H1 (cell line): ENCODE measurements at regions not wholly inside any gene's neighbourhood (a gene's known extent, or its start where the extent isn't known, plus 50 kb on each side); places are given as distances from the start of the nearest gene placed in this dataset.

Experiments
- CTCF ChIA-PET: fragments of 300-600 bp; sonication (Branson Sonifier 250); formaldehyde crosslinking; loops from one replicate; lab custom pipeline; 2021; ENCODE audit not compliant: partially characterized antibody; lab: Charles Lee
- POLR2A ChIA-PET: fragments of 300-600 bp; sonication (Branson Sonifier 250); formaldehyde crosslinking; loops from one replicate; lab custom pipeline; 2021; ENCODE audit warnings: inconsistent platforms; ENCODE audit not compliant: partially characterized antibody; lab: Charles Lee
- DNase-seq, 2 experiments: peaks; one replicate each; pipeline versions ENCODE4 v3.0.0 to v3.0.0-alpha.2; 2010 to 2022; ENCODE audit warnings: low spot score in 2 of 2, low read depth in 1 of 2, mixed read lengths in 1 of 2
- FAIRE-seq: peaks from 2 replicates; lab custom pipeline; 2011; peaks lifted over from hg19 to GRCh38; lab: Jason Lieb, UNC
- H2AFZ ChIP-seq: 2 replicates; pipeline ENCODE4 v1.8.1; 2012; ENCODE audit warnings: low read length, inconsistent platforms
- H2AK5ac ChIP-seq: 2 replicates; pipeline ENCODE4 v1.6.1; 2013; ENCODE audit warnings: low read depth, low read length
- H2BK120ac ChIP-seq: replicated peaks from 2 replicates; pipeline ENCODE3; 2013; ENCODE audit warnings: low read depth, low read length, inconsistent platforms
- H2BK12ac ChIP-seq: 2 replicates; pipeline ENCODE4 v1.6.1; 2013; ENCODE audit warnings: low read depth, low read length
- H2BK15ac ChIP-seq: 2 replicates; pipeline ENCODE4 v1.6.1; 2013; ENCODE audit warnings: low read length
- H2BK20ac ChIP-seq: 2 replicates; pipeline ENCODE4 v1.6.1; 2013; ENCODE audit warnings: low read length
- H2BK5ac ChIP-seq: 2 replicates; pipeline ENCODE4 v1.6.1; 2013; ENCODE audit warnings: low read depth, low read length
- H3K14ac ChIP-seq: 2 replicates; pipeline ENCODE4 v1.6.1; 2013; ENCODE audit warnings: inconsistent platforms; ENCODE audit not compliant: insufficient read length
- H3K18ac ChIP-seq: 2 replicates; pipeline ENCODE4 v1.6.1; 2013; ENCODE audit warnings: low read length; ENCODE audit errors: extremely low read depth
- H3K23ac ChIP-seq: 2 replicates; pipeline ENCODE4 v1.6.1; 2013; ENCODE audit warnings: inconsistent platforms; ENCODE audit not compliant: insufficient read length
- H3K23me2 ChIP-seq: 2 replicates; pipeline ENCODE4 v1.6.1; 2013; ENCODE audit warnings: low read depth, low read length
- H3K27ac ChIP-seq: 2 replicates; pipeline ENCODE4 v1.6.1; 2011; ENCODE audit warnings: low read depth, low read length, inconsistent platforms
- H3K27me3 ChIP-seq, 4 experiments: replicated peaks in 1 of 4; 1 replicate in 1 of 4; 2 replicates in 3 of 4; pipeline versions ENCODE4 v1.6.1 to v1.8.1; 2011 to 2013; ENCODE audit warnings: low read length in 3 of 4, mild to moderate bottlenecking in 3 of 4, inconsistent platforms in 2 of 4, mixed read lengths in 2 of 4, moderate library complexity in 1 of 4; ENCODE audit not compliant: control insufficient read depth in 3 of 4, insufficient read depth in 3 of 4; ENCODE audit errors: extremely low read depth in 1 of 4
- H3K36me3 ChIP-seq, 4 experiments: 2 replicates each; pipeline versions ENCODE4 v1.6.1 to v1.8.1; 2011 to 2013; ENCODE audit warnings: mild to moderate bottlenecking in 4 of 4, low read length in 3 of 4, moderate library complexity in 2 of 4, control low read depth in 1 of 4, inconsistent platforms in 1 of 4; ENCODE audit not compliant: insufficient read depth in 4 of 4, control insufficient read depth in 2 of 4
- H3K4ac ChIP-seq: replicated peaks from 2 replicates; pipeline ENCODE3; 2013; ENCODE audit warnings: low read length, low read depth, mixed read lengths, inconsistent platforms; ENCODE audit not compliant: insufficient read length
- H3K4me1 ChIP-seq, 4 experiments: replicated peaks in 1 of 4; 1 replicate in 1 of 4; 2 replicates in 3 of 4; pipeline versions ENCODE4 v1.6.1 to v1.8.1; 2011 to 2013; ENCODE audit warnings: low read length in 3 of 4, inconsistent platforms in 2 of 4, mixed read lengths in 1 of 4; ENCODE audit not compliant: insufficient read depth in 4 of 4, control insufficient read depth in 3 of 4
- H3K4me2 ChIP-seq, 2 experiments: 2 replicates each; pipeline versions ENCODE4 v1.6.1 to v1.8.1; 2011 to 2013; ENCODE audit warnings: low read depth in 2 of 2, low read length in 2 of 2, control low read depth in 1 of 2, inconsistent platforms in 1 of 2, mild to moderate bottlenecking in 1 of 2; ENCODE audit not compliant: insufficient read depth in 1 of 2
- H3K4me3 ChIP-seq, 4 experiments: fragments of 200-600, 300-600 bp in 1 of 4; sonication (generic), shearing (Covaris generic), sonication (Bioruptor Twin) in 1 of 4; 2 replicates each; pipeline versions ENCODE4 v1.5.1 to v1.8.1; 2011 to 2016; ENCODE audit warnings: low read length in 4 of 4, low read depth in 3 of 4, control low read depth in 2 of 4, inconsistent platforms in 2 of 4, mild to moderate bottlenecking in 2 of 4, mixed read lengths in 1 of 4, moderate library complexity in 1 of 4; ENCODE audit not compliant: insufficient read depth in 2 of 4; ENCODE audit errors: extremely low read depth in 1 of 4
- H3K56ac ChIP-seq: replicated peaks from 2 replicates; pipeline ENCODE3; 2013; ENCODE audit warnings: low read depth, mild to moderate bottlenecking, mixed read lengths, low read length, inconsistent platforms; ENCODE audit not compliant: insufficient read length
- H3K79me1 ChIP-seq: 2 replicates; pipeline ENCODE4 v1.6.1; 2013; ENCODE audit warnings: low read depth, low read length, control low read depth
- H3K79me2 ChIP-seq, 2 experiments: 2 replicates each; pipeline versions ENCODE4 v1.6.1 to v1.8.1; 2012 to 2013; ENCODE audit warnings: low read length in 2 of 2, mild to moderate bottlenecking in 2 of 2, inconsistent platforms in 1 of 2; ENCODE audit not compliant: insufficient read depth in 2 of 2, control insufficient read depth in 1 of 2
- H3K9ac ChIP-seq, 4 experiments: replicated peaks in 1 of 4; 1 replicate in 1 of 4; 2 replicates in 3 of 4; pipeline versions ENCODE4 v1.6.1 to v1.8.1; 2011 to 2013; ENCODE audit warnings: low read depth in 3 of 4, low read length in 3 of 4, control low read depth in 2 of 4, mild to moderate bottlenecking in 2 of 4, moderate library complexity in 2 of 4, inconsistent platforms in 1 of 4; ENCODE audit errors: extremely low read depth in 1 of 4
- H3K9me3 ChIP-seq, 2 experiments: 2 replicates each; pipeline versions ENCODE4 v1.6.1 to v1.8.1; 2012 to 2013; ENCODE audit warnings: mild to moderate bottlenecking in 2 of 2, moderate library complexity in 2 of 2, control low read depth in 1 of 2, inconsistent platforms in 1 of 2, low read depth in 1 of 2, low read length in 1 of 2, mixed read lengths in 1 of 2; ENCODE audit not compliant: insufficient read depth in 2 of 2
- H4K20me1 ChIP-seq, 2 experiments: replicated peaks in 1 of 2; 2 replicates each; pipeline versions ENCODE3 to v1.8.1; 2011 to 2013; ENCODE audit warnings: inconsistent platforms in 2 of 2, low read length in 2 of 2, mild to moderate bottlenecking in 1 of 2; ENCODE audit not compliant: insufficient read depth in 2 of 2, control insufficient read depth in 1 of 2
- H4K5ac ChIP-seq: 2 replicates; pipeline ENCODE4 v1.6.1; 2013; ENCODE audit warnings: low read length, low read depth, mixed read lengths, inconsistent platforms; ENCODE audit not compliant: insufficient read length
- H4K8ac ChIP-seq: 2 replicates; pipeline ENCODE4 v1.8.0; 2013; ENCODE audit warnings: mild to moderate bottlenecking, moderate library complexity, low read length, inconsistent platforms; ENCODE audit not compliant: insufficient read depth; ENCODE audit errors: extremely low read depth
- H4K91ac ChIP-seq: replicated peaks from 2 replicates; pipeline ENCODE3; 2013; ENCODE audit warnings: low read length, mixed read lengths, inconsistent platforms; ENCODE audit not compliant: insufficient read length
- MAFK ChIP-seq: IDR thresholded peaks from 2 replicates; pipeline ENCODE4 v1.6.1; 2012; ENCODE audit warnings: low read depth, mild to moderate bottlenecking, improper control_type of control experiment, low read length
- WGBS, 2 experiments: shearing (Covaris generic) in 1 of 2; methylation state at CpG; one replicate each; pipeline versions ENCODE4 v1.1.6 to v1.1.7; 2013 to 2015; ENCODE audit warnings: low lambda C conversion rate in 2 of 2, mixed read lengths in 2 of 2, inconsistent platforms in 1 of 2, low coverage in 1 of 2, missing lambda C conversion rate in 1 of 2; ENCODE audit not compliant: insufficient replicate concordance in 2 of 2, insufficient coverage in 1 of 2, insufficient read length in 1 of 2; ENCODE audit errors: extremely low coverage in 1 of 2, missing lambda C conversion rate in 1 of 2; 5-methylcytosine and 5-hydroxymethylcytosine counted together

DNA sequence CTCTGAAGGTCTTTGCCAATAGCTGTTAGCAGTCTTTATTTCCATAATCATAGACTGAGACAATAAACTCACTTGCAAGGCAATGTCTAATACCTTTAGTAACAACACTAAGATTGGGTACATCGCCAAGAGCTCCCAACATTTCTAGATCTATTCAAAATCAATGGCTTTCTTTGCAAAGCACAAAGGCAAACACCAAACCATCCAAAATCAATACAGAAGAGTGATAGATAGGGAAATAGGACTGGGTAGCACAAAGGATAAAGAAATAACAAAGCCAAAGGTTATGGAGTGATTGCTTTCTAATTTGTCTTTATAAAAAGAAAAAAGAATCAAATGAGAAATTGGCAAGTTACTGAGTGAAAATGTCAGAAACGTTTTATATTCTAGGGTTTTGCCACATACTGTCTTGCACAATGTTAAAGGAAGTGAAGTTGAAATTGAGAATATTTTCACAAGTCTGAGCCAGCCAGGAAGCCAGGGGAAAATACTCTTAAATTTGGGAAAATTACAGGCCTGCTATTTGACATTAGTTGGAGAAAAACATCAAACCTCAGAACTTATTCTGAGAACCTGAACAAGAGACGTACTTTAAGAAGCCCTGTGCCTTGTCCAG is 53.3 kb upstream of the LHFPL2 start:
- Histone ChIP-seq H2BK15ac (no peak overlapping the region), H3K4ac (no peak overlapping the region)
- TF ChIP-seq MAFK = no peak
- TF ChIP-seq, all 59 proteins: peak for 0
- Histone ChIP-seq H3K9me3 (no peaks in the 10 kb centered on the region), H3K4me1 (no peaks in the 10 kb centered on the region), H4K91ac (no peak overlapping the region), H3K79me2 (no peaks in the 10 kb centered on the region), H3K14ac (no peak overlapping the region), H3K9ac (no peak overlapping the region), H2BK120ac (no peak overlapping the region), H3K4me2 (no peak overlapping the region), H2BK5ac (no peak overlapping the region), H2BK12ac (no peak overlapping the region), H3K56ac (no peak overlapping the region), H2BK20ac (no peak overlapping the region), H4K5ac (no peak overlapping the region), H3K27me3 (no peaks in the 10 kb centered on the region), H2AFZ (no peak overlapping the region), H3K4me3 (no peak overlapping the region), H4K20me1 (no peaks in the 10 kb centered on the region), H3K79me1 (no peaks in the 10 kb centered on the region), H3K23me2 (no peaks in the 10 kb centered on the region), H3K23ac (no peak overlapping the region), H2AK5ac (no peak overlapping the region), H3K27ac (no peak overlapping the region), H3K36me3 (no peaks in the 10 kb centered on the region), H4K8ac (no peak overlapping the region), H3K18ac (no peak overlapping the region)
- FAIRE-seq (no peak), DNase-seq (no peak)
- CTCF ChIA-PET = no interaction called here
- POLR2A ChIA-PET = no interaction called here
- WGBS, 2 experiments = 79% methylated on average over 3 of the region's 3 CpGs; no CpG with 5 or more reads in 1 of the 2 experiments
